T-helper 1 cell treated with Interleukin-12 subunit alpha and Interleukin-12 subunit beta and Interleukin-4 antibody, amounts not matched to agents 30 μg/mL and 1 μg/mL, for 36 hours (primary cell): ENCODE measurements at regions not wholly inside any gene's neighbourhood (a gene's known extent, or its start where the extent isn't known, plus 50 kb on each side); places are given as distances from the start of the nearest gene placed in this dataset.
"Not testable (repeated sequence)": the region's sequence is repeated elsewhere in the genome, so short reads cannot be mapped to it uniquely, and the experiment has no call there.

Source experiments
- H3K27ac Mint-ChIP-seq: one replicate; pipeline ENCODE4 v1.8.0; 2021; ENCODE audit warnings: mild to moderate bottlenecking, mixed read lengths
- H3K27me3 Mint-ChIP-seq: one replicate; pipeline ENCODE4 v1.8.0; 2021; ENCODE audit warnings: low read depth, mixed read lengths
- H3K36me3 Mint-ChIP-seq: one replicate; pipeline ENCODE4 v1.8.0; 2021; ENCODE audit warnings: low read depth, mixed read lengths
- H3K4me1 Mint-ChIP-seq: one replicate; pipeline ENCODE4 v1.8.0; 2021; ENCODE audit warnings: low read depth, mixed read lengths
- H3K4me3 Mint-ChIP-seq: one replicate; pipeline ENCODE4 v1.8.0; 2021; ENCODE audit warnings: mild to moderate bottlenecking, moderate library complexity, mixed read lengths
- H3K9me3 Mint-ChIP-seq: one replicate; pipeline ENCODE4 v1.8.0; 2021; ENCODE audit warnings: mixed read lengths

DNA sequence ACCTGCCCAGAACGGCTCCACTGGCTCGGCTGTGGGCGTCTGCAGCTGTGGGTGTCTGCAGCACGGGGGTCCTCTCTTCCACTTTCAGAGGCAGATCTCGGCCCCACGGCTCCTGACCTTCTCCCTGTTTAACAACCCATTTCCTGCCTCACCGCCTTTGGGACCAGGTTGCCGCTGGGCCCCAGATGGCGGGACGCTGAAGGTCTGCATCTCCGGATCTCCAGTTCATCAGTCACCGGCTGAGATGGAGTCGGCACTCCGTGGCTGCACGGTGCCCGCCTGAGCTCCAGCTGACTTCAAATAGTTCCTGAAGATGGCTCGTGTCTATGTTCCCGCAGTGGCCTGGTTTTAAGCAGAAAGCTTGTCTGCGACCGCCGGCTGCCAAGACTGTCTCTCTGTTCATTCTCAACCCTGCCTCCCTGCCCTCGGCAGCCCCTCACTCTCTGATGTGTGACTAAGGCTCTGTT lies 475.9 kb downstream of the BRD1 start:
- H3K9me3 Mint-ChIP-seq, result no peaks in the 10 kb centered on the region
- no peaks in the 10 kb centered on the region for H3K36me3 Mint-ChIP-seq
- no peak overlapping the region for H3K27ac Mint-ChIP-seq
- H3K4me1 Mint-ChIP-seq, result no peaks in the 10 kb centered on the region
- no peak overlapping the region for H3K4me3 Mint-ChIP-seq
- no peaks in the 10 kb centered on the region for H3K27me3 Mint-ChIP-seq

DNA sequence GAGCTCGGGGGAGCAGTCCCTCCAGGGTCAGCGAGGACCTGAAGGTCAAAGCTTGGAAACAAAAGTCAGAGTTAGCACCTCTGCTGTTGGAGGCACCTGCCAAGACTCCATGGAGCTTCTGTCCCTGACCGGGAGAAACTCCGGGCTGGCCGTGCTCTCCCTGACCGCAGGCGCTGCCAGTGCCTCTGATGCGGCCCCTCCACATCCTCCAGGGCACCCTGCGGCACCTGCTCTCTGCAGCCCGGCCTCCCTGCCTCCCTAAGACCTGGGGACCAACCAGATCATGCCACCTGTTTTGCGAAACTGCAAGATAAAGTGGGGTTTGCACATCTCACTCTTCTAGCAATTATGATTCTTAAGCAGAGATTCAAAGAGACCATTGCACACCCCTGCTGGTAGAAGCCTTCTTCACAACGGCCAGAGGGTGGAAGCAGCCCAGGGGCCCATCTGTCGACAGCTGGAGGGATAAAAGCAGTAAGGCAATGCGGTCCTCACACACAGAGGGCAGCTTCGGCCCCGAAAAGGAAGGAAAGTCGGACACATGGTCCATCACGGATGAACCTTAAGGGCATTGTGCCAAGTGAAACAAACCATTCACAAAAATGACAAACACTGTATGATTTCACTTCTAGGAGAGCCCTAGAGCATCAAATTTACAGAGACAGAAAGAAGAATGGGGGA lies 477.1 kb downstream of the BRD1 start:
- Mint-ChIP-seq H3K4me1 (no peaks in the 10 kb centered on the region), H3K9me3 (no peaks in the 10 kb centered on the region), H3K27ac (no peak overlapping the region), H3K4me3 (no peak overlapping the region), H3K36me3 (no peaks in the 10 kb centered on the region), H3K27me3 (no peaks in the 10 kb centered on the region)

DNA sequence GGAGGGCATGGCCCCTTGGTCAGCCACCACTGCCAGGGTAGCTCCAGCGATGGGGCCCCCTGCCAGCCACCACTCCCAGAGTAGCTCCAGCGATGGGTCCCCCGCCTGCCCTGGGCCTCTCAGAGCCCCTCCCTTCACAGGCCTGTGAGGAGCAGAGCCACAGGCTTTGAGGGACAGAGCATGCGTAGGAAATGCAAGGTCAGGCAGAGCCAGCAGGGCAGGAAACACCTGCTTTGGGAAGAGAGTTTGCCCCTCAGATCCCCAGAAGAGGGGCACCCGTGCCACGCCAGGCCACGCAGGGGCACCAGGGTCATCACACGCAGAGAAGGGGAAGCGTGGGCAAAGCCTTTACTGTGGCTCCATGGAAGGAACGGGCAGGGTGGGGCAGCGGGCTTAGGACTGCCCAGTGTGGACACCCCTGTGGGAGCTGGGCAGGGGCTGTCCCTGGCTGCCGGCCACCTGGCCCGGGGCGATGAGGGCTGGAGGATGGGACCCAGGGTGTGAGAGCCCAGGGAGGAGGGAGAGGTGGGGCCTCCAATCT lies 477.8 kb downstream of the BRD1 start:
- H3K36me3 Mint-ChIP-seq, result no peaks in the 10 kb centered on the region
- H3K4me1 Mint-ChIP-seq, result no peaks in the 10 kb centered on the region
- no peak overlapping the region for H3K4me3 Mint-ChIP-seq
- no peaks in the 10 kb centered on the region for H3K9me3 Mint-ChIP-seq
- no peaks in the 10 kb centered on the region for H3K27me3 Mint-ChIP-seq
- H3K27ac Mint-ChIP-seq, result no peak overlapping the region

DNA sequence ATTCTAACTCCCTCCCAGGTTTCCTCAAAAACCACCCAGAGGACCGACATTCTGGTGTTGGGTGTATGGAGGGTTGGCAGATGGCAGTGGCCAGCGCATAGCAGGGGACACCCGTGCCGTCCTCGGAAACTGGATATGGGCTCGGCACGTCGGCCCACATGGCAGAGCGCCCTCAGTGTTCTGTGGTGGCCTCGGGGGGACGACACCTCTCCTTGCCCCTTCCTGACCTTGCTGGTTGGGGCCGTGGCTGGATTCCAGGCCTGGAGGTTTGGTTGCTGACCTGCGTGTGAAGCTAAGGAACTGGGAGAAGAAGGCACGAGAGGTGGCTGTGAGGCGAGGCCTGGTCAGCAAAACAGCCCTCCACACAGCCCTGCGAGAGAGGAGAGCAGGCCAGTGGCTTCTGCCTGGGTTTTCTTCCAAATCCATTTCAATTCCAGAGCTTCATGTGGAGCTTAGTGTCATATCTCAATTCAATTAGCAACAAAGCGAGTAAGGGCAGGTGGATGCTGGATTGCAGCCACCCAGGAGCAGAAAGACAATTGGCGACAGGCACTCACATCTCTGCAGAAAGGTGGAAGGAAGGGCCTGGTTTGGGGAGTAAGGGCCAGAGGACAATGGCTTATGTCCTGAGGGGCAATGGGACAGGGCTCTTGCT lies 478.4 kb downstream of the BRD1 start:
- Mint-ChIP-seq H3K27me3 (no peaks in the 10 kb centered on the region), H3K27ac (no peak overlapping the region), H3K9me3 (no peaks in the 10 kb centered on the region), H3K4me3 (no peak overlapping the region), H3K4me1 (no peaks in the 10 kb centered on the region), H3K36me3 (no peaks in the 10 kb centered on the region)

DNA sequence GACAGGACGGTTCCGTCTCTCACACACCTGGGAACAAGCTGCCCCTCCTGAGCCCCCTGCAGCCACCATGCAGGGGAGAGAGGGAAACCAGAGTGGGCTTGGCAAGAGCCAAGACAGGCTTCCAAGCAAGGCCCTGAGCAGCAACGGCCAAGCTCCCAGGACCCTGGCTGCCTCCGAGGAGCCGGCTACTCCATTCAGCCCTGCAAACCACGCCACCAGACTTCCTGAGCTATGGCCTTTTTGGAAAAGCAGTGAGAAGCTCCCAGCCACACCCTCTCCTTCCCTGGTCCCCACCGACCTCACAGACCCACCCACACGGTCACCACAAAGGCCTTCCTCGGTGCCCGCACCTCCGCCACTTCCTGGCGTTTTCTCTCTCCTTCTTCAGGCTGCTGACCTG lies 479.0 kb downstream of the BRD1 start:
- Mint-ChIP-seq H3K27me3 (no peaks in the 10 kb centered on the region), H3K4me3 (no peak overlapping the region), H3K36me3 (no peaks in the 10 kb centered on the region), H3K4me1 (no peaks in the 10 kb centered on the region), H3K9me3 (no peaks in the 10 kb centered on the region), H3K27ac (no peak overlapping the region)

DNA sequence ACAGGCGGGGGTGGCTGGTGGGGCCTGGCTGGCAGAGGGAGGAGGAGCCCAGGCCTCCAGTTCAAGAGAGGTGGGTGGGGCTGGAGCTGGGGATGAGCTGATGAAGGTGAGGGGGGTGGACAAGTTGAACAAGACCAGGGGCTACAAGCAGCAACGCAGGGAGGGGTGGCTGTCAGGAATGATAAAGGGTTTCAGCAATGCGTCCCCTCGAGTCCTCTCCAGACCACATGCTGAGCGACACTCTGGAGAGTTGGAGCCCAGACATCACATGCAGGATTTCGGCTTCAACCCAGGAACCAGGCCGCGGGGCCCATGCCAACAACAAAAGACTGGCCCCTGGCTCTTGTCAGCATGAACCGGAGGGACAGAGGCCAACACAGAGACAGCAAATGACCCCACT lies 480.3 kb downstream of the BRD1 start:
- H3K9me3 Mint-ChIP-seq, result no peaks in the 10 kb centered on the region
- H3K4me3 Mint-ChIP-seq, result no peak overlapping the region
- H3K27ac Mint-ChIP-seq, result no peak overlapping the region
- H3K27me3 Mint-ChIP-seq, result no peaks in the 10 kb centered on the region
- no peaks in the 10 kb centered on the region for H3K4me1 Mint-ChIP-seq
- H3K36me3 Mint-ChIP-seq, result no peaks in the 10 kb centered on the region

DNA sequence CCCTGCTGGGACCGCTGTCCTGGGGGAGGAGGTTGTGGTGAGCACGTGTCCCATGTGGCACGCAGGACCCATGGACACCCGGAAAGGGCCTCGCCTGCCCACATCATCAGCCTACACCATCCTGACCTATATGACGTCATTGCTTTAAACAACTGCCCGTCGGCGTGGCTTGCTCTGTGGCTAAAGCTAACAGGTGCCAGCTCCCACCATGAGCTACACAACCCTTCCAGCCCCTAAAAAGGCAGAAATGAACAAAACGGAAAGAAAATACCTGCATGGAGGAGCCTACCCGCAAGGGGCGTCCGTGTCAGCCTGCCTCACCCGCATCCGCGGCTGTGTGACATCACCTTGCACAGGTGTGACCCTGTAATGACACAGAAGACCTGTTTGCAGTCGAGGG lies 481.8 kb downstream of the BRD1 start:
- Mint-ChIP-seq H3K27ac (no peak overlapping the region), H3K36me3 (no peaks in the 10 kb centered on the region), H3K27me3 (no peaks in the 10 kb centered on the region), H3K9me3 (no peaks in the 10 kb centered on the region), H3K4me1 (no peaks in the 10 kb centered on the region), H3K4me3 (no peak overlapping the region)

DNA sequence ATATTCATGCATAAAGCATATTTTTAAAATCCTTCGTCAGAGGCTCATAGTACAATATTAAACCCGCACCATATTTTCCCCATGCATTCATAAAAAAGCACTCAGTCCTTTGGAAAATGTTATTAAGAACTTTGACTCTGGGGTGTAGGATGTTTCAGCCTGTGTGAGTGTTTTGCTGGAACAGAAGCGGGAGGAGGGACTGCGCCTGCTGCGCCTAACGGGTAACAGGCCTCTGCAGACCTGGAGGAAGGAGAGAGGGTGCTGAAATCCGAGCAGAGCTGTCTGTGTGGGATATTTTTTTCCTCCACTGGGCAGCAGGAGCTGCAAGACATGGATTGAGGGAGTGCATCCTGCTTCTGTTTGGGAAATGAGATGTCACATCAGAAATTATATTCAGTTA lies 483.0 kb downstream of the BRD1 start:
- H3K27ac Mint-ChIP-seq, result no peak overlapping the region
- no peaks in the 10 kb centered on the region for H3K36me3 Mint-ChIP-seq
- no peaks in the 10 kb centered on the region for H3K4me1 Mint-ChIP-seq
- no peaks in the 10 kb centered on the region for H3K9me3 Mint-ChIP-seq
- H3K27me3 Mint-ChIP-seq, result no peaks in the 10 kb centered on the region
- no peak overlapping the region for H3K4me3 Mint-ChIP-seq

DNA sequence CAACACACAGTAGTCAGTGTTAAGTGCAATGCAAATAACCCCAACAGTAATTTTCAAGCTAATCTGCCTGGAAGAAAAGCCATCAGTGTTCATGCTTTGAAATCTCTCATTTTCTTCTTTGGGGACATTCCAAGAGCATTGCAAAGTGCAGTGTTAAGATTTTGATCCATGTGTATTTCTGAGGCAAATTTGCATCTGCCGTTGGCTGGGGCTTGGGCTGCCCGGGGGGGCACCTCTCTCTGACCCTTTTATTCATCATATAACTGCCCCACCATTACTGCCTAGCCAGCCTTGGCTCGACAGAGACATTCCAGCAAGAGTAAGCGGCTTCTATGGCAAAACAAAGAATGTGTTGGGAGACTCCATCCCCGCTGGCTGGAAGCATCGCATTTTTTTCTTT lies 483.5 kb downstream of the BRD1 start:
- H3K27me3 Mint-ChIP-seq, result no peaks in the 10 kb centered on the region
- H3K36me3 Mint-ChIP-seq, result no peaks in the 10 kb centered on the region
- H3K4me3 Mint-ChIP-seq, result no peak overlapping the region
- no peaks in the 10 kb centered on the region for H3K9me3 Mint-ChIP-seq
- no peak overlapping the region for H3K27ac Mint-ChIP-seq
- no peaks in the 10 kb centered on the region for H3K4me1 Mint-ChIP-seq

DNA sequence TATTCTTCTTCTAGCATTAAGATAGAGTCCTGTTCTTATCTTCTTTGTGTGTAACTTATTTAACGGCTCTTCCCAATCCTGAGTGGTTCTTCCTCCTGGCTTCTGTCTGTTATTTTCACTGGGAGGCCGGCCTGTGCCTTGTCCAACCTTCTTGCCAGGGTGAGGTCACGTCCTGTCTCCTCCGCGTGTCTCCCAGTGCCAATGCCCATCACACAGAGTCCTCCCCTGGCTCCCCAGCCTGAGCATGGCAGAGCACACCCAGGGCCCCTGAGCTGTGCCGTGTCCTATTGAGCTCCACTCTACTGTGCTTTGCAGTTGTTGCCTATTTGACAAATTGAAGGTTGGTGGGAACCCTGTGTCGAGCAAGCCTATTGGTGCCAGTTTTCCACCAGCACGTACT lies 487.3 kb downstream of the BRD1 start:
- Mint-ChIP-seq H3K36me3 (no peaks in the 10 kb centered on the region), H3K4me3 (no peak overlapping the region), H3K9me3 (no peaks in the 10 kb centered on the region), H3K4me1 (no peaks in the 10 kb centered on the region), H3K27me3 (peaks cover 4% of the 10 kb centered on the region), H3K27ac (no peak overlapping the region)

DNA sequence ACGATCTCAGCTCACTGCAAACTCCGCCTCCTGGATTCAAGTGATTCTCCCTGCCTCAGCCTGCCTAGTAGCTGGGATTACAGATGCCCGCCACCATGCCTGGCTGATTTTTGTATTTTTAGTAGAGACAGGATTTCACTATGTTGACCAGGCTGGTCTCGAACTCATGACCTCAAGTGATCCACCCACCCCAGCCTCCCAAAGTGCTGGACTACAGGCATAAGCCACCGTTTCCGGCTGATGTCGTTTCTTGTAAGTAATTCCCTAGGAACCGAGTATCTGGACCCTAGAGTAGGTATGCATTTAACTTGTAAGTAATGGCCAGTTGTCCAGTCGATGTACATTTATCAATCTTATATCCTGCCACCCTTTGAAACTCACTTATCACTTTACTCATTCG lies 491.2 kb downstream of the BRD1 start:
- not testable (repeated sequence) for H3K4me1 Mint-ChIP-seq, H3K27me3 Mint-ChIP-seq, H3K4me3 Mint-ChIP-seq, H3K27ac Mint-ChIP-seq, H3K36me3 Mint-ChIP-seq, H3K9me3 Mint-ChIP-seq

DNA sequence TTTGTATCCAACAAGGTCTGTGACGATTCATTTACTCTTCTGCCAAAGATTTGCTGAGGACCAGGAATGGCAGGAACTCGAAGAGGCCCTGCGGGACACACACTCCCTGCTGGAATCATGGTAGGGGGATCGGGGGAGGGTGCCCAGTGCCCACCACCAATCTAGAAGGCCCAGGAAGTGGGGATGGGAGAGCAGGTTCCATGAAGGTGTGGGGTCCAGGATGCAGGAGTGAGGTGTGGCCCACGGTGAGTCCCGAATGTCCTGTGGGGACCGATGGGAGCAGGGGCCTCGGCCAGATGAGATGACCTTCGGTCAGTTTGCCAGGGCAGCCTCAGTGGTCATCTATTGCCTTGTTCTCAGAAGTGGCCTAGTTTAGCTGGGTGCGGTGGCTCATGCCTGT lies 492.7 kb downstream of the BRD1 start:
- Mint-ChIP-seq H3K9me3 (no peaks in the 10 kb centered on the region), H3K4me1 (no peaks in the 10 kb centered on the region), H3K4me3 (no peak overlapping the region)

DNA sequence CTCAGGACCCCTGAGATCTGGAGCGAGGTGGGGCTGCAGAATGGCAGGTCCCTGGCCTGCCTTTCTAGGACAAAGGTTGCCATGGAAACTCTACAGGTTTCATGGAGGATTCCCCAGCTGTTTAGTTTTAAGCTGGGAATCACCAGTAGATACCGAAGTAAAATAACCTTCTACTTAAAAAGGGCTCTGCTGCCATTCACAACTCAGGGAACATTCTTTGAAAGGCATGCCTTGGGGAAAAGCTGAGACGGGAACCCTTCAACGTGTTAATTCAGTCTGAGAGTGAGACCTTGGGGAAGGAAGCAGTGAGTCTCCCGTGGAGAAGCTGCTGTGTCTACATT lies 493.3 kb downstream of the BRD1 start:
- H3K27me3 Mint-ChIP-seq, result peaks cover 4% of the 10 kb centered on the region
- H3K27ac Mint-ChIP-seq, result no peak overlapping the region
- H3K9me3 Mint-ChIP-seq, result no peaks in the 10 kb centered on the region
- H3K4me1 Mint-ChIP-seq, result no peaks in the 10 kb centered on the region
- no peaks in the 10 kb centered on the region for H3K36me3 Mint-ChIP-seq
- no peak overlapping the region for H3K4me3 Mint-ChIP-seq

More for the DNA sequence above, 492.7 kb downstream of the BRD1 start:
- Mint-ChIP-seq H3K27me3 (peaks cover 4% of the 10 kb centered on the region), H3K36me3 (no peaks in the 10 kb centered on the region), H3K27ac (no peak overlapping the region)

DNA sequence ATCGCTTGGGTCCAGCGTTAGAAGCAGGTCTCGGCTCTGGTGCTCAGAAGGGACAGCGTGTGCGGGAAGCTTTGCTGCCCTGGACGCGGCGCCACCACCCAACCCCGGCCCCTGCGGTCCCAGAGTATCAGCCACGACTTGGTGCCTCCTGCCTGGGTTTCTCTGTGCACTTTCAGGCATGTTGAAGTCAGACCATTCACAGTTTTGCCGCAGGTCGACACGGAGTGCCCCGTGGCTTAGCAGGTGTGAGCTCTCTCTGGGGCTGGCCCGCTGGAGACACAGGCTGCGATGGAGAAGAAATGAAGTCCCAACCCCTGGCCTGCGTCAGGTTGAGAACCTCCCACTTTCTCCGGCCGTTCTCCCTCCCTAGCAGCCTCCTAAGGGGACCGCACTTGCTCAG lies 494.5 kb downstream of the BRD1 start:
- H3K27ac Mint-ChIP-seq, result no peak overlapping the region
- peaks cover 4% of the 10 kb centered on the region for H3K27me3 Mint-ChIP-seq
- H3K9me3 Mint-ChIP-seq, result no peaks in the 10 kb centered on the region
- no peaks in the 10 kb centered on the region for H3K36me3 Mint-ChIP-seq
- no peaks in the 10 kb centered on the region for H3K4me1 Mint-ChIP-seq
- no peak overlapping the region for H3K4me3 Mint-ChIP-seq

DNA sequence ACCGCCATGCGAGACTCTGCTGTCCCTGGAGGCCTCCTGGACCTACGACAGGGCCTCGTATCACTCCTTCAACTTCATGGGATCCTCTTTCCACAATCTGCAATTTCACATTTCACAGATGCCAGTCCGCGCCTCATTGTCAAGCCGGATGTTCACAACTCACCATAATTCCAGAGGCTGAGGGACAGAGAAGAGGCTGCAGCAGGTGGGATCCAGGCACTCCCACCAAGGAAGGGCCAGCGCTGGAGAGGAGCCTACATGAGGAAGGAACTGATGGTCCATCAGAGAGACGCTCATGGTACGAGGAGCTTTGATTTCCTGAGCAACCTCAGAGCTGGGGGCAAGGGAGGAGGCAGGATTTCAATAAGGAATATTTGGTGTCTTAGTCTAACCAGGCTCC lies 495.0 kb downstream of the BRD1 start:
- Mint-ChIP-seq H3K27ac (no peak overlapping the region), H3K9me3 (no peaks in the 10 kb centered on the region), H3K27me3 (peaks cover 4% of the 10 kb centered on the region), H3K4me1 (no peaks in the 10 kb centered on the region), H3K36me3 (no peaks in the 10 kb centered on the region), H3K4me3 (no peak overlapping the region)
